ENCODE measurements at regions not wholly inside any gene's neighbourhood (a gene's known extent, or its start where the extent isn't known, plus 50 kb on each side); places are given as distances from the start of the nearest gene placed in this dataset.

DNA sequence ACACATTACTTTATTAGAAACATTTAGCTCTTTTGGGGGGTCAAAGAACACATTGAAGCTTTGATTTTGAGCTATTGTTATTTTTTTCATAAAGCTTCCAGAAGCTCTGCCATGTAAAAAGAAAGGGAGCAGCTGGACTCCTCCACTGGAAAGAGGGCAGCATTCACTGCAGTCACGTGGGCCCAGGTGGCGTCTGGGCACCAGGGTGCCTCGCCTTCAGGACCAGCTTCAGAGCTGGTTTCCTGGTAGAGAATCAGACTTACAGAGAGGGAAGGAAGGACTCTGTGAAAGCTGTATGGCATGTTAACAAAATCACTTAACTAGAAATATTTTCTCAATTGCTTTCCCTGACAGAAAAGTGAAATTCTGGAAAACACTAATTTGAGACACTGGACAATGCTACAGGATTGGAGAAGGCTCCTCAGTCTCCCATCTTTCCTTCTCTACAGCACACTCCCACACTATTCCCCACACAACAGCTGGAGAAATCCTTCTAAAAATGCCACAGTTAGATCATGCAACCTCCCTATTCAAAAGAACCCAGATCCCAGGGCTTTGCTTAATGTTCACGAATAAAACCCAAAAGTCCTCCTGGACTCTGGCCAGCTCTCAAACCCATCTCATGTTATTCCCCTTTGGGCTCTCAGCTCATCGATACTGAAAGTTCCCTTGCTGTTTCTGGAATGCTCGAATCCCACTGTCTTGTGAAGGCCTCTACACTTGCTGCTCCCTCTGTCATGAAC lies 83.2 kb downstream of the NFKBIZ start:
- no peak for DNase-seq (ENCODE audit: low read depth)
- no peak for TF ChIP-seq CTCF (IDR thresholded peaks at IDR 0.05; ENCODE audit: low read depth, low read length, missing control alignments)
- H3K4me3 ChIP-seq (ENCODE audit: low read depth, low read length), result no peak overlapping the region
- in situ Hi-C loops (cut with HindIII; ENCODE audit: low sequenced_read_pairs), result no loop called here

DNA sequence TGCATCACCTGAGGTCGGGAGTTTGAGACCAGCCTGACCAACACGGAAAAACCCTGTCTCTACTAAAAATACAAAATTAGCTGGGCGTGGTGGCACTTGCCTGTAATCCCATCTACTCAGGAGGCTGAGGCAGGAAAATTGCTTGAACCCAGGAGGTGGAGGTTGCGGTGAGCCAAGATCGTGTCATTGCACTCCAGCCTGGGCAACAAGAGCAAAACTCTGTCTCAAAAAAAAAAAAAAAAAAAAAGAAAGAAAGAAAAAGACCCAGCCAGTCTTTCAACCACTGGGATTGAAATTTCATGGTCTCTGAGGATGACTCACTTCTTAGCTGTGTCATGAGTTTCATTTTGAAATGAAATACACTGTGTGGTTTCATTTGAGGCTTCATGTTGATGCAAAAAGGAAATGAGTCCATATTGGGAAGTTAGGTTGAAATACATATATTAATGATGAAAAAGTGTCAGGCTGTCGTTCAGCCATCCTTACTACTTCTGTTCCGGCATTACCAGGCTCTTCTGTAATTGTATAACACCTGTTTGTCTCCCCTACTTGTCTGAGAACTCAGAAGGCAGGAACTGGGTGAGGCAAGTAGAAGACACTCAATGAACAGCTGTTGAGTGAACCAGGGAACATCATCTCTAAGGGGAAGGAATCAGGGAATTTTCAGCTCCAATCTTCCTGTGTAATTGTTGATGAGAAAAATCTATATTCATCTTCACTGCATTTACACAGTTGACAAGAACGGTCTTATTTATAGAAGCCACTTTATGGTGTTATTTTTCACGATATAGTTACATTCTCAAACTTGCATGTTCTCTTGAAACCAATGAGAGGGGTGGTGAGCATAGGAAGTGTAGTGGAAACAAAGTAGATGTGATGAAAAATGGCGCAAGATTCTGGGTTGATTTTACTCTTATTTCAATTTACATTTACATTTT lies 87.4 kb downstream of the NFKBIZ start:
- no peak overlapping the region for H3K4me3 ChIP-seq (ENCODE audit: low read depth, low read length)

GRCh38 chr3:101938262-101938847 lies 89.0 kb downstream of the NFKBIZ start:
- no peak for DNase-seq (ENCODE audit: low read depth)
- in situ Hi-C loops (cut with HindIII; ENCODE audit: low sequenced_read_pairs), result no loop called here
- H3K4me3 ChIP-seq (ENCODE audit: low read depth, low read length), result no peak overlapping the region
- no peak for TF ChIP-seq CTCF (IDR thresholded peaks at IDR 0.05; ENCODE audit: low read depth, low read length, missing control alignments)

More for the DNA sequence above, 87.4 kb downstream of the NFKBIZ start:
- no peak for TF ChIP-seq CTCF (IDR thresholded peaks at IDR 0.05; ENCODE audit: low read depth, low read length, missing control alignments)
- peak; percentile 87 for DNase-seq (ENCODE audit: low read depth)
- in situ Hi-C loops (cut with HindIII; ENCODE audit: low sequenced_read_pairs), result no loop called here

- no peak for DNase-seq (ENCODE audit: low read depth)
- in situ Hi-C loops (cut with HindIII; ENCODE audit: low sequenced_read_pairs), result no loop called here
- TF ChIP-seq CTCF (IDR thresholded peaks at IDR 0.05; ENCODE audit: low read depth, low read length, missing control alignments), result no peak
- no peak overlapping the region for H3K4me3 ChIP-seq (ENCODE audit: low read depth, low read length)
Measured at GRCh38 chr3:101939361-101940049, 90.2 kb downstream of the NFKBIZ start.

DNA sequence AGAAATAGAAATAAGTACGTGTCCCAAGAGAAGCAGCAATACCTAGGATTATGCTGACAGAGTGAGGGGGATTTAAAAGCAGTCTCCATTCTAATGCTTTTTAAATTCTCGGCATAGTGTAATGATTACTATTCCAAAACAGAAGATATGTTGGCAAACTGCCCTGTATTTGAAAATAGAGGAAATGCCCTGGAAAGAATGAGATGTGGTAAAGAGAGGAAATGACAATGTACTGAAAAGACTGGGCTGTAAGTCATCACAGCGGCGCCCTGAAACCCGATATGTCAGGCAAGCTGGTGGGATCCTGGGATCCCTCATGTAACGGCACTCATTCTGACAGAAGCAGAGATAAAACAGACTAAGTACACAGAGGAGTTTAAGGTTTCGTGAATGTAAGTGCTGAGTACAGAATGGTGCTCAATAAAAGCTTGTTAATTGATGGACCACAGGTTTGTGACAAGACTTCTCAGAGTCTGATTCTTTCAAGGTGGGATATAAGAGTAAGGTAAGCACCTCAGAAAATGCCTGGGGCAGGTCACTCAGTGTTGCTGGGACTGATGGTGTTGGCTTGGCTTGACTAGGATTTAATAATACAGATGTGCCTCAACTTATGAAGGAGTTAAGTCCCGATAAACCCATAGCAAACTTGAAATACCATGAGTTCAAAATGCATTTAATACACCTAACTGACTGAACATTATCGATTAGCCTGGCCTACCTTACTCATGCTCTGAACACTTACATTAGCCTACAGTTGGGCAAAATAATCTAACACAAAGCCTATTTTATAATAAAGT lies 91.4 kb downstream of the NFKBIZ start:
- no peak for TF ChIP-seq CTCF (IDR thresholded peaks at IDR 0.05; ENCODE audit: low read depth, low read length, missing control alignments)
- no peak overlapping the region for H3K4me3 ChIP-seq (ENCODE audit: low read depth, low read length)
- in situ Hi-C loops (cut with HindIII; ENCODE audit: low sequenced_read_pairs), result no loop called here
- peak; percentile 94 for DNase-seq (ENCODE audit: low read depth)

Measured in astrocyte of the cerebellum (primary cell).